Lung (tissue), 11 donors: ENCODE measurements at regions not wholly inside any gene's neighbourhood (a gene's known extent, or its start where the extent isn't known, plus 50 kb on each side); places are given as distances from the start of the nearest gene placed in this dataset.
A peak's percentile ranks its signal among the peaks of the same experiment; 100 is the strongest.

Source experiments
- ATAC-seq: fragments of 200-7000 bp; cut with Tn5 transposase; one replicate; pipeline ENCODE4 v1.9.1; 2020; ENCODE audit warnings: moderate number of reproducible peaks; ENCODE audit not compliant: insufficient read depth, low FRiP score
- DNase-seq, 3 donors: peaks; one replicate each; pipeline ENCODE4 v3.0.0-alpha.2; 2013 to 2017
- H3K27ac ChIP-seq, 2 donors: one replicate each; pipeline ENCODE4 v1.5.1; 2013; ENCODE audit warnings: mild to moderate bottlenecking in 2 of 2, moderate library complexity in 2 of 2, control low read depth in 1 of 2, inconsistent platforms in 1 of 2, low read depth in 1 of 2, low read length in 1 of 2
- H3K27me3 ChIP-seq, 3 donors: one replicate each; pipeline ENCODE4 v1.5.1; 2013; ENCODE audit warnings: low read length in 2 of 3; ENCODE audit not compliant: control insufficient read depth in 3 of 3, insufficient read depth in 3 of 3
- H3K36me3 ChIP-seq, 4 donors: one replicate each; pipeline ENCODE4 v1.5.1; 2013; ENCODE audit warnings: low read length in 4 of 4, mild to moderate bottlenecking in 1 of 4, moderate library complexity in 1 of 4; ENCODE audit not compliant: control insufficient read depth in 4 of 4, insufficient read depth in 4 of 4
- H3K4me1 ChIP-seq, 5 donors: one replicate each; pipeline ENCODE4 v1.5.1; 2013; ENCODE audit warnings: low read length in 5 of 5, mild to moderate bottlenecking in 2 of 5, moderate library complexity in 1 of 5; ENCODE audit not compliant: control insufficient read depth in 5 of 5, insufficient read depth in 5 of 5
- H3K4me3 ChIP-seq: one replicate; pipeline ENCODE4 v1.5.1; 2013; ENCODE audit warnings: mild to moderate bottlenecking, control low read depth, moderate library complexity
- H3K9ac ChIP-seq, 2 donors: one replicate each; pipeline ENCODE4 v1.5.1; 2013; ENCODE audit warnings: low read length in 2 of 2, control low read depth in 1 of 2; ENCODE audit not compliant: insufficient read depth in 1 of 2
- H3K9me3 ChIP-seq, 4 donors: one replicate each; pipeline ENCODE4 v1.5.1; 2013; ENCODE audit warnings: low read length in 3 of 4, mild to moderate bottlenecking in 1 of 4, moderate library complexity in 1 of 4; ENCODE audit not compliant: control insufficient read depth in 4 of 4, insufficient read depth in 3 of 4
- CTCF ChIP-seq: IDR thresholded peaks from 2 replicates; pipeline ENCODE4 v1.5.1; 2012; ENCODE audit warnings: mild to moderate bottlenecking; ENCODE audit errors: control extremely low read depth, extremely low read depth
- WGBS, 2 donors: extraction: QIAGEN DNeasy Blood & Tissue Kit; methylation state at CpG; one replicate each; pipeline ENCODE4 v1.1.7; 2013; 5-methylcytosine and 5-hydroxymethylcytosine counted together
- donor health status: control.
- donor health status: control.
- donor health status: Bipolar disorder and iron deficiency.
- donor health status: healthy.
- donor health status: DM: yes; HTN: yes; CAD: no.

DNA sequence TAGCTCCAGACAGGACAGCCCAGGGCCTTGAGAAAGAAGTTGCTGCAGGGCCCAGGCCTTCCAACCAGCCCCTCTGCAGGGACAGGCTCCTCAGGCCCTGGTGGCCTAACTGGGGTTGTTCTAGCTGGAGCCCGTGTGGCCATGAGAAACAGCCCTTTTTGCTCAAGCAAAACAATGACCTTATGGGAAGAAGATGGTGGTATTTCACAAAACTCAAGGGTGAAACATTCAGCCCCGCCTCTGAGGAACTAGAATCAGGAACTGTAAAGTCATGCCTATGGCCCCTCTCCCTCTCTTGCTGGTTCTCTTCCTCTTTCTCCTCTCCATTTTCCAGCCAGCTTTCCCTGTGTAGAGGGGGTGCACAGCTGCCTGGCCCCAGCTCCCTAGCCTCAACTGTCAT, 273.3 kb downstream of the RPLP1 start:
- Histone ChIP-seq H3K27me3 (no peaks in the 10 kb centered on the region), H3K36me3 (no peaks in the 10 kb centered on the region), H3K4me1 (peaks cover 0 to 6% (median 3%) of the 10 kb centered on the region in 5 donors), H3K27ac (peak overlapping the region in 1 of 2 donors; percentile 14), H3K4me3 (no peak overlapping the region), H3K9ac (no peak overlapping the region), H3K9me3 (peaks cover 0 to 2% (median 0%) of the 10 kb centered on the region in 4 donors)
- ATAC-seq (peak; percentile 49), DNase-seq (no peak)
- WGBS, 2 donors: 27 to 79% methylated on average over 2 of the region's 2 CpGs
- no peak for TF ChIP-seq CTCF

- Histone ChIP-seq H3K4me3 (no peak overlapping the region), H3K36me3 (no peaks in the 10 kb centered on the region), H3K9me3 (peaks cover 0 to 2% (median 0%) of the 10 kb centered on the region in 4 donors), H3K27ac (no peak overlapping the region), H3K9ac (no peak overlapping the region), H3K27me3 (no peaks in the 10 kb centered on the region), H3K4me1 (peaks cover 0 to 6% (median 3%) of the 10 kb centered on the region in 5 donors)
- ATAC-seq: no peak
- no peak for TF ChIP-seq CTCF
- DNase-seq: no peak
- 85 to 87% methylated on average over 8 of the region's 8 CpGs for WGBS, 2 donors
Observed at GRCh38 chr15:69727121-69727924, 274.7 kb downstream of the RPLP1 start.

DNA sequence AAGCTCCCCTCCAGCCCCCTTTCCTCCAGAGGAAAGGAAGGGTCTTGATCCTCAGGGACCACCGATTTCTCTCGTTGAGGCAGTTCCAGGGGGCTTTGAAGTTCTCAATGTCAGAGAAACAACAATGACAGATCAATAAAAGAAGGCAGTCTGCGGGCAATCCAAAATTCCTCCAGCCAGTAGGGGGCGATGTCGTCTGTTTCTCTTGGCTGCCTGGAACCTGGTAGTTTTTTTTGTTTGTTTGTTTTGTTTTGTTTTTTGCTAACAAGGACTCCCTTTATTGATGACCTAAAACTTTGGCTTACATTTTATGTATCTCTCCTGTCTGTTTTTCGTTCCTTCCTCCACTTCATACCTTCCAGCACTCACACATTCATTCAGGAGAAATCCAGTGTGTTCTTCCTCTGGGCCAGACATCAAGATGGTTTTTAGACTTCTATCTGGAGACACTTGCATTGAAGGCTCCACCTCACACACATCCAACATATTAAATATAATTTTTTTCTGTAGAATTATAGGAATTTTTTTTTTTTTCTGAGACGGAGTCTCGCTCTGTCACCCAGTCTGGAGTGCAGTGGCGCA, 276.6 kb downstream of the RPLP1 start:
- no peak overlapping the region for H3K27ac ChIP-seq
- TF ChIP-seq CTCF: peak; percentile 29
- no peak for ATAC-seq
- H3K4me1 ChIP-seq: peaks cover 0 to 5% (median 3%) of the 10 kb centered on the region in 5 donors
- H3K9me3 ChIP-seq: peaks cover 0 to 2% (median 0%) of the 10 kb centered on the region in 4 donors
- 60 to 63% methylated on average over 9 of the region's 9 CpGs for WGBS, 2 donors
- peak in 2 of 3 donors; percentile 27 to 30 for DNase-seq
- H3K4me3 ChIP-seq: no peak overlapping the region
- no peaks in the 10 kb centered on the region for H3K36me3 ChIP-seq
- H3K9ac ChIP-seq: no peak overlapping the region
- H3K27me3 ChIP-seq: no peaks in the 10 kb centered on the region
